A549 (cell line): ENCODE measurements at regions not wholly inside any gene's neighbourhood (a gene's known extent, or its start where the extent isn't known, plus 50 kb on each side); places are given as distances from the start of the nearest gene placed in this dataset.

Source experiments
- CTCF ChIP-seq: fragments of >200 bp; sonication (Bioruptor Twin); formaldehyde crosslinking; IDR thresholded peaks from 3 replicates; pipeline ENCODE4 v1.5.1; 2016
- EHF ChIP-seq: fragments of 250-450 bp; sonication (Bioruptor Pico); IDR thresholded peaks from 2 replicates; pipeline ENCODE4 v1.5.0; 2020; ENCODE audit warnings: mild to moderate bottlenecking
- HMGXB4 ChIP-seq: fragments of 250-450 bp; sonication (Bioruptor Pico); IDR thresholded peaks from 2 replicates; pipeline ENCODE4 v1.5.0; 2021; ENCODE audit warnings: mild to moderate bottlenecking, moderate library complexity, borderline replicate concordance
- JUN ChIP-seq, 2 experiments: fragments of >200 bp; sonication (Bioruptor Twin); formaldehyde crosslinking; IDR thresholded peaks; 2 replicates in 1 of 2; 3 replicates in 1 of 2; pipeline ENCODE4 v1.6.1; 2016 to 2017
- KDM5A ChIP-seq: fragments of 200-600 bp; sonication (generic); IDR thresholded peaks from 2 replicates; pipeline ENCODE4 v1.6.1; 2016; ENCODE audit warnings: antibody characterized with exemption, mild to moderate bottlenecking
- NPAS2 ChIP-seq: fragments of 250-450 bp; sonication (Bioruptor Pico); IDR thresholded peaks from 2 replicates; pipeline ENCODE4 v1.8.0; 2022; ENCODE audit warnings: mild to moderate bottlenecking, moderate library complexity, borderline replicate concordance
- POLR2A ChIP-seq: IDR thresholded peaks from 2 replicates; pipeline ENCODE4 v1.6.1; 2012; ENCODE audit warnings: mild to moderate bottlenecking, low read length
- RAD21 ChIP-seq, 2 experiments: fragments of >200 bp in 1 of 2; sonication (Bioruptor Twin) in 1 of 2; formaldehyde crosslinking in 1 of 2; IDR thresholded peaks in 1 of 2; conservative IDR thresholded peaks in 1 of 2; 2 replicates in 1 of 2; 3 replicates in 1 of 2; pipeline ENCODE4 v1.6.1; 2012 to 2018; ENCODE audit warnings: inconsistent platforms in 1 of 2
- REST ChIP-seq: fragments of 200-600 bp; sonication (generic); IDR thresholded peaks from 2 replicates; pipeline ENCODE4 v1.6.1; 2016; ENCODE audit warnings: antibody characterized with exemption, mild to moderate bottlenecking, moderate library complexity
- RFX5 ChIP-seq: fragments of 450-650 bp; IDR thresholded peaks from 2 replicates; pipeline ENCODE4 v1.7.1; 2014; ENCODE audit warnings: antibody characterized with exemption, mild to moderate bottlenecking, moderate library complexity
- USF2 ChIP-seq: fragments of 450-650 bp; IDR thresholded peaks from 2 replicates; pipeline ENCODE4 v1.6.1; 2014; ENCODE audit warnings: antibody characterized with exemption
- ZFP36 ChIP-seq: fragments of 450-650 bp; IDR thresholded peaks from 2 replicates; pipeline ENCODE4 v1.6.1; 2014; ENCODE audit warnings: borderline replicate concordance; ENCODE audit not compliant: partially characterized antibody

- no peak for TF ChIP-seq ZFP36
- no peak for TF ChIP-seq CTCF
- TF ChIP-seq KDM5A, result no peak
- TF ChIP-seq RFX5, result no peak
- TF ChIP-seq RAD21 (conservative IDR thresholded peaks at IDR 0.05 in 1 of 2, IDR thresholded peaks at IDR 0.05 in 1 of 2), result no peak
- no peak for TF ChIP-seq REST
- TF ChIP-seq POLR2A, result no peak
- no peak for TF ChIP-seq EHF (CRISPR knock-in tag)
- no peak for TF ChIP-seq USF2
- TF ChIP-seq NPAS2 (CRISPR knock-in tag), result no peak
- no peak for TF ChIP-seq HMGXB4
- no peak for TF ChIP-seq JUN (IDR thresholded peaks at IDR 0.05)
Observed at GRCh38 chr4:22020129-22020528, 71.6 kb upstream of the KCNIP4 start.
